Endothelial cell of umbilical vein (primary cell): ENCODE measurements at regions not wholly inside any gene's neighbourhood (a gene's known extent, or its start where the extent isn't known, plus 50 kb on each side); places are given as distances from the start of the nearest gene placed in this dataset.

Experiments used
- BruUV-seq: library from RNA; stranded (reverse); fragments of 400-500 nt; replicated peaks from 2 replicates; lab custom pipeline; 2021; lab: Mats Ljungman, UMichigan
- CTCF ChIA-PET: fragments of 300-600, 350-600 bp; sonication (Branson Sonifier 250); formaldehyde crosslinking; loops from one replicate; lab custom pipeline; 2021; ENCODE audit warnings: antibody characterized with exemption, inconsistent platforms; lab: Charles Lee
- POLR2A ChIA-PET: fragments of 300-600, 350-600 bp; sonication (Branson Sonifier 250); formaldehyde crosslinking; loops from one replicate; lab custom pipeline; 2021; ENCODE audit warnings: antibody characterized with exemption, inconsistent platforms; lab: Charles Lee
- DNase-seq: peaks from one replicate; pipeline ENCODE4 v3.0.0-alpha.2; 2011; ENCODE audit warnings: low read depth, low spot score
- FAIRE-seq: peaks from 2 replicates; lab custom pipeline; 2011; peaks lifted over from hg19 to GRCh38; lab: Jason Lieb, UNC
- H2AFZ ChIP-seq: 2 replicates; pipeline ENCODE4 v1.6.0; 2012; ENCODE audit warnings: low read depth, low read length, control low read depth, inconsistent platforms
- H3K27ac ChIP-seq: 2 replicates; pipeline ENCODE4 v1.5.1; 2011; ENCODE audit warnings: low read depth, mild to moderate bottlenecking, control low read depth, low read length, moderate library complexity; ENCODE audit not compliant: insufficient read depth
- H3K27me3 ChIP-seq, 2 experiments: 2 replicates each; pipeline versions ENCODE4 v1.6.0 to v1.6.1; 2011; ENCODE audit warnings: low read length in 2 of 2, mixed read lengths in 1 of 2; ENCODE audit not compliant: control insufficient read depth in 2 of 2, insufficient read depth in 2 of 2
- H3K36me3 ChIP-seq, 2 experiments: 2 replicates in 1 of 2; 3 replicates in 1 of 2; pipeline ENCODE4 v1.5.1; 2011; ENCODE audit warnings: low read length in 2 of 2, mild to moderate bottlenecking in 1 of 2, moderate library complexity in 1 of 2; ENCODE audit not compliant: control insufficient read depth in 2 of 2, insufficient read depth in 2 of 2; ENCODE audit errors: extremely low read depth in 1 of 2
- H3K4me1 ChIP-seq: 3 replicates; pipeline ENCODE4 v1.5.1; 2011; ENCODE audit warnings: mild to moderate bottlenecking, low read length; ENCODE audit not compliant: control insufficient read depth, insufficient read depth; ENCODE audit errors: extremely low read depth
- H3K4me2 ChIP-seq: 2 replicates; pipeline ENCODE4 v1.6.1; 2011; ENCODE audit warnings: low read length, control low read depth, mixed read lengths; ENCODE audit not compliant: insufficient read depth
- H3K4me3 ChIP-seq, 3 experiments: fragments of 200-600 bp in 1 of 3; sonication (generic), shearing (Covaris generic) in 1 of 3; replicated peaks in 1 of 3; 2 replicates each; pipeline ENCODE4 v1.5.1; 2011 to 2016; ENCODE audit warnings: control low read depth in 3 of 3, low read length in 3 of 3, mild to moderate bottlenecking in 2 of 3, inconsistent platforms in 1 of 3, low read depth in 1 of 3, moderate library complexity in 1 of 3; ENCODE audit not compliant: insufficient read depth in 1 of 3
- H3K79me2 ChIP-seq: 2 replicates; pipeline ENCODE4 v1.6.0; 2012; ENCODE audit warnings: low read length, inconsistent platforms; ENCODE audit not compliant: control insufficient read depth, insufficient read depth
- H3K9ac ChIP-seq: replicated peaks from 2 replicates; pipeline ENCODE3; 2011; ENCODE audit warnings: low read length, control low read depth; ENCODE audit not compliant: insufficient read depth; ENCODE audit errors: extremely low read depth
- H3K9me1 ChIP-seq: replicated peaks from 3 replicates; pipeline ENCODE4 v1.6.0; 2011; ENCODE audit warnings: mild to moderate bottlenecking, low read length; ENCODE audit not compliant: control insufficient read depth, insufficient read depth; ENCODE audit errors: extremely low read depth
- H3K9me3 ChIP-seq: replicated peaks from 2 replicates; pipeline ENCODE4 v1.5.1; 2012; ENCODE audit warnings: low read length, inconsistent platforms; ENCODE audit not compliant: control insufficient read depth, insufficient read depth
- H4K20me1 ChIP-seq: replicated peaks from 2 replicates; pipeline ENCODE3; 2011; ENCODE audit warnings: mild to moderate bottlenecking, low read length; ENCODE audit not compliant: control insufficient read depth, insufficient read depth; ENCODE audit errors: extremely low read depth
- CTCF ChIP-seq, 2 donors: IDR thresholded peaks; 1 replicate in 1 of 2; 2 replicates in 1 of 2; pipeline ENCODE4 v1.5.1; 2011; ENCODE audit warnings: low read length in 2 of 2, mild to moderate bottlenecking in 2 of 2, moderate library complexity in 2 of 2, control low read depth in 1 of 2, inconsistent platforms in 1 of 2, low read depth in 1 of 2; ENCODE audit not compliant: insufficient read depth in 1 of 2; ENCODE audit errors: extremely low read depth in 1 of 2
- EZH2 ChIP-seq: IDR thresholded peaks from 2 replicates; pipeline ENCODE4 v1.6.1; 2012; ENCODE audit warnings: borderline replicate concordance, low read depth, mild to moderate bottlenecking, moderate library complexity, low read length, inconsistent platforms; ENCODE audit not compliant: severe bottlenecking
- FOS ChIP-seq: IDR thresholded peaks from 2 replicates; pipeline ENCODE4 v1.6.1; 2011; ENCODE audit warnings: mild to moderate bottlenecking, low read length, moderate library complexity, borderline replicate concordance; ENCODE audit not compliant: insufficient read depth
- GATA2 ChIP-seq: IDR thresholded peaks from 2 replicates; pipeline ENCODE4 v1.7.0; 2011; ENCODE audit warnings: low read depth, mild to moderate bottlenecking, moderate library complexity, mixed read lengths, low read length; ENCODE audit not compliant: insufficient read length, insufficient read depth
- JUN ChIP-seq: IDR thresholded peaks from 2 replicates; pipeline ENCODE4 v1.6.1; 2011; ENCODE audit warnings: borderline replicate concordance, low read depth; ENCODE audit not compliant: insufficient read length, insufficient read depth
- MAX ChIP-seq: IDR thresholded peaks from 2 replicates; pipeline ENCODE4 v1.6.1; 2011; ENCODE audit not compliant: insufficient read depth, insufficient read length
- MYC ChIP-seq: IDR thresholded peaks from one replicate; pipeline ENCODE4 v1.6.1; 2011; ENCODE audit warnings: mild to moderate bottlenecking, low read depth, low read length
- POLR2A ChIP-seq: IDR thresholded peaks from 2 replicates; pipeline ENCODE4 v1.6.1; 2012; ENCODE audit warnings: low read depth, mild to moderate bottlenecking, control low read depth, low read length
- POLR2AphosphoS5 ChIP-seq: IDR thresholded peaks from 2 replicates; pipeline ENCODE4 v1.6.1; 2012; ENCODE audit warnings: low read depth, mild to moderate bottlenecking, control low read depth, low read length, moderate library complexity; ENCODE audit not compliant: insufficient read depth
- dilution Hi-C: fragments of 300-500 bp; cut with MboI; formaldehyde crosslinking; loops from one replicate; pipeline ENCODE4 v1.15.0; 2019; ENCODE audit warnings: low sequenced_read_pairs; ENCODE audit not compliant: extremely low pct_ligation_motif_present
- intact Hi-C: fragments of 100-400 bp; cut with micrococcal nuclease; formaldehyde crosslinking; loops from one replicate; pipeline ENCODE4 v1.10.0; 2022

GRCh38 chr9:26462751-26463150 is 429.9 kb downstream of the CAAP1 start:
- TF ChIP-seq MAX (no peak), FOS (no peak), POLR2AphosphoS5 (no peak), JUN (no peak), GATA2 (no peak)
- intact Hi-C loops (no loop called here), dilution Hi-C loops (no loop called here)
- no peak overlapping the region for H3K9ac ChIP-seq
- no TSS peak for BruUV-seq
- no peaks in the 10 kb centered on the region for H3K9me3 ChIP-seq
- H3K4me3 ChIP-seq: no peak overlapping the region
- DNase-seq (no peak), FAIRE-seq (no peak)
- H3K79me2 ChIP-seq: no peaks in the 10 kb centered on the region
- H3K4me2 ChIP-seq: no peak overlapping the region
- CTCF ChIA-PET: no interaction called here
- no peaks in the 10 kb centered on the region for H3K36me3 ChIP-seq
- POLR2A ChIA-PET: no interaction called here
- no peaks in the 10 kb centered on the region for H4K20me1 ChIP-seq
- H3K4me1 ChIP-seq: no peaks in the 10 kb centered on the region
- H2AFZ ChIP-seq: no peak overlapping the region
- H3K27me3 ChIP-seq: no peaks in the 10 kb centered on the region
- H3K27ac ChIP-seq: no peak overlapping the region
- no peaks in the 10 kb centered on the region for H3K9me1 ChIP-seq

- Histone ChIP-seq H3K9me1 (no peaks in the 10 kb centered on the region), H4K20me1 (no peaks in the 10 kb centered on the region), H3K36me3 (no peaks in the 10 kb centered on the region), H3K4me1 (no peaks in the 10 kb centered on the region), H3K27ac (no peak overlapping the region), H3K27me3 (no peaks in the 10 kb centered on the region), H3K79me2 (no peaks in the 10 kb centered on the region), H3K9me3 (no peaks in the 10 kb centered on the region), H2AFZ (no peak overlapping the region), H3K4me2 (no peak overlapping the region), H3K4me3 (no peak overlapping the region), H3K9ac (no peak overlapping the region)
- FAIRE-seq (no peak), DNase-seq (no peak)
- BruUV-seq: no TSS peak
- ChIA-PET POLR2A (no interaction called here), CTCF (no interaction called here)
- dilution Hi-C loops (no loop called here), intact Hi-C loops (no loop called here)
- TF ChIP-seq EZH2 (no peak), CTCF (IDR thresholded peaks at IDR 0.05; ENCODE audit: extremely low read depth in 1 of 2, insufficient read depth in 1 of 2, low read depth in 1 of 2, low read length in 2 of 2) (no peak), MYC (no peak), POLR2A (no peak), FOS (no peak), GATA2 (no peak), MAX (no peak), JUN (no peak), POLR2AphosphoS5 (no peak)
These were observed 430.4 kb downstream of the CAAP1 start for GRCh38 chr9:26462213-26462612.
